Loucy (cell line): ENCODE measurements at regions not wholly inside any gene's neighbourhood (a gene's known extent, or its start where the extent isn't known, plus 50 kb on each side); places are given as distances from the start of the nearest gene placed in this dataset.

Experiments used
- H2AFZ ChIP-seq: fragments of 200-600 bp; sonication (generic); 2 replicates; pipeline ENCODE4 v1.6.0; 2016; ENCODE audit warnings: antibody characterized with exemption, mild to moderate bottlenecking, low read length, moderate library complexity
- H3F3A ChIP-seq: fragments of 200-600 bp; 2 replicates; pipeline ENCODE4 v1.6.0; 2016; ENCODE audit warnings: antibody characterized with exemption, low read depth, mild to moderate bottlenecking
- H3K27me3 ChIP-seq: fragments of 200-600 bp; sonication (generic); 2 replicates; pipeline ENCODE4 v1.6.1; 2014; ENCODE audit warnings: low read length, mild to moderate bottlenecking; ENCODE audit not compliant: insufficient read depth, poor library complexity, severe bottlenecking
- H3K36me3 ChIP-seq: fragments of 200-600 bp; sonication (generic); 2 replicates; pipeline ENCODE4 v1.6.1; 2016; ENCODE audit warnings: low read length; ENCODE audit not compliant: insufficient read depth
- H3K4me1 ChIP-seq: fragments of 200-600 bp; sonication (generic); 2 replicates; pipeline ENCODE4 v1.5.1; 2014; ENCODE audit warnings: low read length, mild to moderate bottlenecking; ENCODE audit not compliant: insufficient read depth, poor library complexity, severe bottlenecking
- H3K4me2 ChIP-seq: fragments of 200-600 bp; sonication (generic); 2 replicates; pipeline ENCODE4 v1.6.0; 2014; ENCODE audit warnings: antibody characterized with exemption, low read length, low read depth, mild to moderate bottlenecking; ENCODE audit not compliant: poor library complexity, severe bottlenecking
- H3K4me3 ChIP-seq: fragments of 200-600 bp; sonication (generic); 2 replicates; pipeline ENCODE4 v1.5.1; 2014; ENCODE audit warnings: low read length, mild to moderate bottlenecking, mixed read lengths; ENCODE audit not compliant: poor library complexity, severe bottlenecking
- H3K79me2 ChIP-seq: fragments of 200-600 bp; sonication (generic); 2 replicates; pipeline ENCODE4 v1.6.1; 2014; ENCODE audit warnings: low read length; ENCODE audit not compliant: insufficient read depth
- H3K9ac ChIP-seq: fragments of 200-600 bp; sonication (generic); 2 replicates; pipeline ENCODE4 v1.6.0; 2014; ENCODE audit warnings: mild to moderate bottlenecking, low read depth, low read length, moderate library complexity; ENCODE audit not compliant: poor library complexity, severe bottlenecking
- H3K9me2 ChIP-seq: fragments of 200-600 bp; sonication (generic); replicated peaks from 2 replicates; pipeline ENCODE4 v1.6.1; 2016; ENCODE audit warnings: low read depth, low read length, mixed read lengths
- H3K9me3 ChIP-seq: fragments of 200-600 bp; sonication (generic); 2 replicates; pipeline ENCODE4 v1.6.1; 2014; ENCODE audit warnings: mild to moderate bottlenecking, antibody characterized with exemption, low read length, low read depth; ENCODE audit not compliant: insufficient read depth
- H4K20me1 ChIP-seq: fragments of 200-600 bp; sonication (generic); 2 replicates; pipeline ENCODE4 v1.6.0; 2014; ENCODE audit warnings: antibody characterized with exemption, low read length, mild to moderate bottlenecking; ENCODE audit not compliant: insufficient read depth, poor library complexity, severe bottlenecking
- CTCF ChIP-seq: fragments of 200-600 bp; sonication (generic); conservative IDR thresholded peaks from 2 replicates; pipeline ENCODE4 v1.5.1; 2014; ENCODE audit warnings: mild to moderate bottlenecking, antibody characterized with exemption, low read length
- EZH2phosphoT487 ChIP-seq: fragments of 200-600 bp; IDR thresholded peaks from 2 replicates; pipeline ENCODE4 v1.6.1; 2018; ENCODE audit warnings: antibody characterized with exemption, mild to moderate bottlenecking, moderate library complexity, borderline replicate concordance

GRCh38 chr18:54035927-54036326 is 188.5 kb downstream of the MBD2 start:
- H3K9me3 ChIP-seq: no peaks in the 10 kb centered on the region
- no peak overlapping the region for H3K4me3 ChIP-seq
- H3K9me2 ChIP-seq: no peaks in the 10 kb centered on the region
- no peaks in the 10 kb centered on the region for H3K27me3 ChIP-seq
- H2AFZ ChIP-seq: no peak overlapping the region
- no peaks in the 10 kb centered on the region for H3F3A ChIP-seq
- no peaks in the 10 kb centered on the region for H3K79me2 ChIP-seq
- H3K9ac ChIP-seq: no peak overlapping the region
- TF ChIP-seq EZH2phosphoT487: no peak
- TF ChIP-seq CTCF: no peak
- H3K4me1 ChIP-seq: no peaks in the 10 kb centered on the region
- H4K20me1 ChIP-seq: no peaks in the 10 kb centered on the region
- no peak overlapping the region for H3K4me2 ChIP-seq
- no peaks in the 10 kb centered on the region for H3K36me3 ChIP-seq

- Histone ChIP-seq H3K27me3 (no peaks in the 10 kb centered on the region), H3F3A (no peaks in the 10 kb centered on the region), H2AFZ (no peak overlapping the region), H3K36me3 (no peaks in the 10 kb centered on the region), H3K9me3 (no peaks in the 10 kb centered on the region), H3K79me2 (no peaks in the 10 kb centered on the region), H4K20me1 (no peaks in the 10 kb centered on the region), H3K4me1 (no peaks in the 10 kb centered on the region), H3K9me2 (no peaks in the 10 kb centered on the region), H3K9ac (no peak overlapping the region), H3K4me2 (no peak overlapping the region), H3K4me3 (no peak overlapping the region)
- no peak for TF ChIP-seq CTCF
- TF ChIP-seq EZH2phosphoT487: no peak
These were observed 191.4 kb downstream of the MBD2 start for GRCh38 chr18:54033052-54033451.

- Histone ChIP-seq H3K27me3 (no peaks in the 10 kb centered on the region), H3K79me2 (no peaks in the 10 kb centered on the region), H2AFZ (no peak overlapping the region), H3F3A (no peaks in the 10 kb centered on the region), H4K20me1 (no peaks in the 10 kb centered on the region), H3K9me2 (no peaks in the 10 kb centered on the region), H3K4me1 (no peaks in the 10 kb centered on the region), H3K9me3 (no peaks in the 10 kb centered on the region), H3K4me3 (no peak overlapping the region), H3K36me3 (no peaks in the 10 kb centered on the region), H3K4me2 (no peak overlapping the region), H3K9ac (no peak overlapping the region)
- TF ChIP-seq CTCF: no peak
- no peak for TF ChIP-seq EZH2phosphoT487
These were observed 192.1 kb downstream of the MBD2 start for GRCh38 chr18:54032412-54032811.
